Spleen (tissue), 7 donors: ENCODE measurements at regions not wholly inside any gene's neighbourhood (a gene's known extent, or its start where the extent isn't known, plus 50 kb on each side); places are given as distances from the start of the nearest gene placed in this dataset.

ENCODE experiments used
- POLR2A ChIP-seq, 3 donors: fragments of 450-650 bp; IDR thresholded peaks; one replicate each; pipeline ENCODE4 v1.5.1; 2017; ENCODE audit warnings: antibody characterized with exemption in 3 of 3, mild to moderate bottlenecking in 1 of 3
- TF ChIP-seq, protein P1 (sequence below), 11 experiments: fragments of 200-600 bp in 7 of 11; fragments of 450-650 bp in 4 of 11; sonication (generic) in 4 of 11; IDR thresholded peaks in 8 of 11; conservative IDR thresholded peaks in 3 of 11; 1 replicate in 7 of 11; 2 replicates in 4 of 11; pipeline versions ENCODE4 v1.4.0 to v1.8.0; 2016 to 2021; ENCODE audit warnings: antibody characterized with exemption in 11 of 11, inconsistent platforms in 4 of 11, mild to moderate bottlenecking in 1 of 11
- donor health status: DM: no; HTN: no; CAD: no; lungs with moderate emphysema.
- donor health status: DM: no; HTN: no; CAD: no.
- donor health status: DM: no; HTN: no; CAD: no.

- TF ChIP-seq, protein P1, sequence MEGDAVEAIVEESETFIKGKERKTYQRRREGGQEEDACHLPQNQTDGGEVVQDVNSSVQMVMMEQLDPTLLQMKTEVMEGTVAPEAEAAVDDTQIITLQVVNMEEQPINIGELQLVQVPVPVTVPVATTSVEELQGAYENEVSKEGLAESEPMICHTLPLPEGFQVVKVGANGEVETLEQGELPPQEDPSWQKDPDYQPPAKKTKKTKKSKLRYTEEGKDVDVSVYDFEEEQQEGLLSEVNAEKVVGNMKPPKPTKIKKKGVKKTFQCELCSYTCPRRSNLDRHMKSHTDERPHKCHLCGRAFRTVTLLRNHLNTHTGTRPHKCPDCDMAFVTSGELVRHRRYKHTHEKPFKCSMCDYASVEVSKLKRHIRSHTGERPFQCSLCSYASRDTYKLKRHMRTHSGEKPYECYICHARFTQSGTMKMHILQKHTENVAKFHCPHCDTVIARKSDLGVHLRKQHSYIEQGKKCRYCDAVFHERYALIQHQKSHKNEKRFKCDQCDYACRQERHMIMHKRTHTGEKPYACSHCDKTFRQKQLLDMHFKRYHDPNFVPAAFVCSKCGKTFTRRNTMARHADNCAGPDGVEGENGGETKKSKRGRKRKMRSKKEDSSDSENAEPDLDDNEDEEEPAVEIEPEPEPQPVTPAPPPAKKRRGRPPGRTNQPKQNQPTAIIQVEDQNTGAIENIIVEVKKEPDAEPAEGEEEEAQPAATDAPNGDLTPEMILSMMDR (IDR thresholded peaks at IDR 0.05 in 8 of 11, conservative IDR thresholded peaks at IDR 0.05 in 3 of 11): no peak
- no peak for TF ChIP-seq POLR2A (IDR thresholded peaks at IDR 0.05)
Observed at GRCh38 chr2:53608293-53608692, 159.3 kb upstream of the CHAC2 start.
